Activated naive CD4-positive, alpha-beta T cell treated with anti-CD3 and anti-CD28 coated beads, Interleukin-2, amount 50 U/mL, for 24 hours (primary cell): ENCODE measurements at regions not wholly inside any gene's neighbourhood (a gene's known extent, or its start where the extent isn't known, plus 50 kb on each side); places are given as distances from the start of the nearest gene placed in this dataset.
"Not testable (repeated sequence)": the region's sequence is repeated elsewhere in the genome, so short reads cannot be mapped to it uniquely, and the experiment has no call there.

ENCODE experiments used
- H3K27ac Mint-ChIP-seq: one replicate; pipeline ENCODE4 v1.8.0; 2021; ENCODE audit warnings: mild to moderate bottlenecking, mixed read lengths
- H3K27me3 Mint-ChIP-seq: one replicate; pipeline ENCODE4 v1.8.0; 2021; ENCODE audit warnings: mixed read lengths
- H3K36me3 Mint-ChIP-seq: one replicate; pipeline ENCODE4 v1.8.0; 2021; ENCODE audit warnings: mixed read lengths
- H3K4me1 Mint-ChIP-seq: one replicate; pipeline ENCODE4 v1.8.0; 2021; ENCODE audit warnings: mixed read lengths
- H3K4me3 Mint-ChIP-seq: one replicate; pipeline ENCODE4 v1.8.0; 2021; ENCODE audit warnings: mild to moderate bottlenecking, mixed read lengths
- H3K9me3 Mint-ChIP-seq: one replicate; pipeline ENCODE4 v1.8.0; 2021; ENCODE audit warnings: mixed read lengths

DNA sequence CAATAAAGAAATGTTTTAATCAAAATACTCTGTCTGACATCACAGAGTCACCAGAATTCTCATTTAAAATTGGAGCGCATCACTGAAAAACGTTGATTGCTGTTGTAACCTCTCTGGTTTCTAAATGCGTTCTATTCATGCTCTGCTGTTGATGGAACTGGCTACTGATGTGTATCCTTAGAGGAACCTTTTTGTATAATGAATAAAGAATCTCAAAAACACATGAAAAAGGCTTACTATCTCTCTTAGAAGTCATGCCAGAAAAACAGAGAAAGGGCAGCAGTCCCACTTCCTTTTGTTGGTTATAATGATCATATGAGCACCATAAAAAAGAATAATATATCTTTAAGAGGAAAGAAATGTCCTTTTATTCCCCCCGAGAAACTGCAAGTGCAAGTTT, 615.5 kb downstream of the TLE1 start:
- Mint-ChIP-seq H3K9me3 (no peaks in the 10 kb centered on the region), H3K27ac (no peak overlapping the region), H3K27me3 (no peaks in the 10 kb centered on the region), H3K4me1 (no peaks in the 10 kb centered on the region), H3K36me3 (no peaks in the 10 kb centered on the region), H3K4me3 (no peak overlapping the region)

DNA sequence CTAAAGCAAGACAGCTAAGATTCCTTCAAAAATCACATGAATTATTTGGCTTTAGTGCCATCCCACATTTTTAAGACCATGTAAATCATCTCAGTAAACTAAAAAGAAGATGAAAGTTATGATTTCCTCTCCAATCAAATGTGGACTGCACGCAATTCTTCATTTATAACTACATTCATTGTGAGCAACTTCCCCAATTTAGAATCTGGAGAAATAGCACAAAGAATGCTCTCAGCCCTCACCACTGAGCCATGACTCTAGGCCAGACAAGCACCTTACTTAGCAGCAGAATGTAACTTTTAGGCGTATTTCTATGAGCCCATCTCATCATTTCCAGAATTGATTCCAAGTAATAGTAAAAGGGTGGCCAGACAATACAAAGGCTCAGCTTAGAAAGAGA, 616.6 kb downstream of the TLE1 start:
- Mint-ChIP-seq H3K27me3 (no peaks in the 10 kb centered on the region), H3K9me3 (peaks cover 9% of the 10 kb centered on the region), H3K4me1 (no peaks in the 10 kb centered on the region), H3K36me3 (no peaks in the 10 kb centered on the region), H3K27ac (no peak overlapping the region), H3K4me3 (no peak overlapping the region)

DNA sequence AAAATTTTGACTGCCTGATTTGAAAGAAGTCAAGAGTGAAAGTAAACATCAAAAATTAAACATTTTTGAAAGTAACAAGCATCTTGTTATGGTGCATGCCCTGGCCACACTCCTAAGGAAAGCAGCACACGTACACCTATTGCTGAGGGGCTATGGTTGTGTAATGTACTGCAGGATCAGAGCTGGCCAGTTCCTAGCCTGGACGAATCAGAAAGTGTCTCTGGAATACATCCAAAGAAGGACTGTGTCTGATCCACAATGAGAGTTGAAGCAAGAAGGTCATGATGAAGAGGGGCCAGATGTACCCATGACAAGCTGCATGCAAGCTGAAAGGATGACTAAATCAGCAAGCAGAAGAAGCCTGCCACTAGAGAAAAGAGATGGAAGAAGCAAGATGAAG, 618.2 kb downstream of the TLE1 start:
- Mint-ChIP-seq H3K4me1 (no peaks in the 10 kb centered on the region), H3K27ac (no peak overlapping the region), H3K36me3 (no peaks in the 10 kb centered on the region), H3K4me3 (no peak overlapping the region), H3K9me3 (peaks cover 13% of the 10 kb centered on the region), H3K27me3 (no peaks in the 10 kb centered on the region)

DNA sequence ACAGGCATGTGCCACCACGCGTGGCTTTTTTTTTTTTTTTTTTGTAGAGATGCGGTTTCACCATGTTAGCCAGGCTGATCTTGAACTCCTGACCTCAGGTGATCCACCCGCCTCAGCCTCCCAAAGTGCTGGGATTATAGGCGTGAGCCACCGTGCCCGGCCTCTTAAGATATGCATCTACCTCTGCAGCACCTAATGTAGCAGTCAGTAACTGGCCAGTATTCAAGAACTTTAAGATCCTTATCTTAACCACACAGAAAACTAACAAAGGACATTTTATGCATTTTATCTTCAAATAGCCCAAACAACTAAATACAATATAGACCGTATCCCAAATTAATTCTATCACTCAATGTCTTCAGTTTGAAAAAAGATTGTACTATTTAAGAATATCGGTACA, 618.7 kb downstream of the TLE1 start:
- H3K4me1 Mint-ChIP-seq = no peaks in the 10 kb centered on the region
- no peak overlapping the region for H3K27ac Mint-ChIP-seq
- H3K4me3 Mint-ChIP-seq = no peak overlapping the region
- no peaks in the 10 kb centered on the region for H3K36me3 Mint-ChIP-seq
- peaks cover 13% of the 10 kb centered on the region for H3K9me3 Mint-ChIP-seq
- H3K27me3 Mint-ChIP-seq = no peaks in the 10 kb centered on the region

DNA sequence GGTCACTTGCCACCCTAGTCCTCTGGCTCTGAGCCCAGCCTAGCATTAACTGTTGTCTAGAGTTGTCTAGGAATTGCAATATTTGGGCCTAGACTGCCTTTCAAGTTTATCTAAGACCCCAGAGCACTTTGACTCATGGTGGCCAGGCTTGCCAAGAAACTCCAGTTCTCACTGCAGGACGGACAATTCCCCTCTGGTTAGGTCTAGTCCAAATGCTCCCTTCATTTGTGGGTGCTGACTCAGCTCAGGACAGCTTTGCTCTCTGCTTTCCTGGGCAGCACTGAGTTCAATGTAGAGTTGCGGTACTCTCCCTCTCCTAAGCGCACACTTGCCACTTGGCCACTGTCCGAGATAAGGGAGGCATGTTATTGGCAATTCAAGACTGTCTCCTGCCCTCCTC, 619.4 kb downstream of the TLE1 start:
- H3K27me3 Mint-ChIP-seq = no peaks in the 10 kb centered on the region
- no peak overlapping the region for H3K27ac Mint-ChIP-seq
- no peaks in the 10 kb centered on the region for H3K4me1 Mint-ChIP-seq
- no peaks in the 10 kb centered on the region for H3K36me3 Mint-ChIP-seq
- H3K9me3 Mint-ChIP-seq = peaks cover 13% of the 10 kb centered on the region
- H3K4me3 Mint-ChIP-seq = no peak overlapping the region

DNA sequence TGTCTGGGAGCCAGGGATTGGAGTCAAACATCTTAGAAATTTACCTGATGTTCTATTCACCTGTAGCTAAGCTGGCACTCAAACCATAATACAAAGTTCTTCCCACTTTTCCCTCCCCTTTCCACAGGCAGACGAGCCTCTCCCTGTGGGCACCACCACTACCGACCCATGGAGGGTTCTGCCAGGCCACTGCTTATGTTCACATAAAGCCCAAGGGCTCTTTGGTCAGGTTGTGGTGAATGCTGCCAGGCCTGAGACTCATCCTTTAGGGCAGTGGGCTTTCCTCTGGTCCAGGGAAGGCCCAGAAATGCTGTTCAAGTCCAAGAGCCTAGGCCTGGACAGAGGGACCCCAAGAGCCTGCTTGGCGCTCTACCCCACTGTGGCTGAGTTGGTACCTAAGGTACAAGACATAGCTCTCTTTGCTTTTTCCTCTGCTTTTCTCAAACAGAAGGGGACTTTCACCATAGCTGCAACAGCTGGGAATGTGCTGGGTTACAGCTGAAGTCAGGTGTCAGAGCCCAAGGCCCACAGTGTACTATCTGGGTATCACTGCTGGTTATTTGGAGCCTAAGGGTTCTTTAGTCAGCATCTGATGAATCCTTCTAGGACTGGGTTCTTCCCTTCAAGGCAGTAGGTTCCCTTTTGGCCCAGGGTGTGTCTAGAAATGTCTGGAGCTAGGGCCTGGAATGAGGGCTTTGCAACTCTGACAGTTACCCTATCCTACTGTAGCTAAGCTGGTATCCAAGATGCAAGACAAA, 620.1 kb downstream of the TLE1 start:
- H3K4me3 Mint-ChIP-seq = no peak overlapping the region

DNA sequence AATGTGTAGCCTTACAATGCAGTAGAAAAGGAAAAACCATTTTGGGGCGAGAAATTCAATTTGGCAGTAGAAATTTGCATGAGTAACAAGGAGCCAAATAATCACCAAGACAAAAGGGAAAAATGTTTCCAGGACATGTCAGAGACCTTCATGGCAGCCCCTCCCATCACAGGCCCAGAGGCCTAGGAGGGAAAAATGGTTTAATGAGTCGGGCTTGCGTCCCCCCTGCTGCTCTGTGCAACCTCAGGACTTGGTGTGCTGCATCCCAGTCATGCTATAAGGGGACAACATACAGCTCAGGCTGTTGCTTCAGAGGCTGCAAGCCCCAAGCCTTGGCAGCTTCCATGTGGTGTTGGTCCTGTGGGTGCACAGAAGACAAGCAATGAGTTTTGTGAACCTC, 626.4 kb downstream of the TLE1 start:
- H3K27me3 Mint-ChIP-seq = not testable (repeated sequence)

More for the DNA sequence above, 620.1 kb downstream of the TLE1 start:
- Mint-ChIP-seq H3K27me3 (no peaks in the 10 kb centered on the region), H3K4me1 (no peaks in the 10 kb centered on the region), H3K9me3 (peaks cover 13% of the 10 kb centered on the region), H3K36me3 (no peaks in the 10 kb centered on the region), H3K27ac (no peak overlapping the region)

DNA sequence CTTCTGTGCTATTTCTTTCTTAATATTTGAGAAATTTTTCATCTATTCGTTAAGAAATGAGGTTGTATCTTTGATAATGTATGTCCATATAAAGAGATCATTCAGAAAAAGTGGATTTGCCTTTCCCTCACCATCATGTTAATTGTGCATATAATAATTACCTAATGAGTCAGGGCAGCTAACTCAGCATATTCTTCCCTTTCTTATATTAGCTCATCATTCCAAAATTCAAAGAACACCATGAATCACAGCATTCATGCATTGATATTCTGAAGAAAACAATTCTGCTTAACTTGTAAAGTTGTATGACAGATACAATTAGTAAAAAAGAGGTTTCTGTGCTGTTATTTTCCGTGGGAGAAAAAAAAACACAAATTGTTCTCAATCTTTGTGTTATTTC, 630.6 kb downstream of the TLE1 start:
- Mint-ChIP-seq H3K36me3 (no peaks in the 10 kb centered on the region), H3K27ac (no peak overlapping the region), H3K27me3 (no peaks in the 10 kb centered on the region), H3K9me3 (peaks cover 4% of the 10 kb centered on the region), H3K4me1 (no peaks in the 10 kb centered on the region), H3K4me3 (no peak overlapping the region)

More for the DNA sequence above, 626.4 kb downstream of the TLE1 start:
- H3K27ac Mint-ChIP-seq, H3K4me3 Mint-ChIP-seq, H3K36me3 Mint-ChIP-seq, H3K4me1 Mint-ChIP-seq: not testable (repeated sequence)
- peaks cover 11% of the 10 kb centered on the region for H3K9me3 Mint-ChIP-seq

DNA sequence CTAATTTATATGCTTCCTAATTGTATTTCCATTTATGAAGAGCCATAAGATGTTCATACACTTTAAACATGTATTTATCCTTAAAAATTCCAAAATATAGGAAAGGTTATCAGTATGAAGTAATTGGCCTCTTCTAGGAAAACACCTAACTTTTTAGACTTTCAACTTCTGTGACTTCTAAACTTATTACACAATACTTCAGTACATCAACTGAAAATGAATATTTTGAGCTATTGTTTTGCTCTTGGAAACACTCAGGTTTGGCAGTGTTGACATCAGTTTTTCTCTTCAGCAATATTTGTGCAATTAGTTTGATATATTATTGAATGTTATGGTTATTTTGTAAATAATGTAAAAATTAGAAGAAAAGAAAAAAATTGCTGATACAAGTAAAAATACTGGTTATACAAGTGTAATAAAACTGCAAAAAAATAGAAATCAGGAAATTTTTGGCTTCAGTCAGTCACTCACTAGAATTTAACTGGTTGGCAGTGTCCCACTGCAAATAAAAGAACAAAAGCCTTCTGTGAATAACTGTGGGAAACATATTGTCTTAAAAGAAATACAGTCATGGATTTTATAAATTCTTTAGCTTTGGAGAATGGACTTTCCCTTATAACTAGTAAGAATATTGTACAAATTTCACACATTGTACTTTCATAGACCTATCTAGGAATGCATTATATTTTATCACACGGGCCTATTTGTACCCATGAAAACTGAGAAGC, 635.9 kb downstream of the TLE1 start:
- H3K27me3 Mint-ChIP-seq = no peaks in the 10 kb centered on the region
- H3K4me1 Mint-ChIP-seq = no peaks in the 10 kb centered on the region
- no peaks in the 10 kb centered on the region for H3K36me3 Mint-ChIP-seq
- H3K27ac Mint-ChIP-seq = no peak overlapping the region
- H3K9me3 Mint-ChIP-seq = no peaks in the 10 kb centered on the region
- no peak overlapping the region for H3K4me3 Mint-ChIP-seq

DNA sequence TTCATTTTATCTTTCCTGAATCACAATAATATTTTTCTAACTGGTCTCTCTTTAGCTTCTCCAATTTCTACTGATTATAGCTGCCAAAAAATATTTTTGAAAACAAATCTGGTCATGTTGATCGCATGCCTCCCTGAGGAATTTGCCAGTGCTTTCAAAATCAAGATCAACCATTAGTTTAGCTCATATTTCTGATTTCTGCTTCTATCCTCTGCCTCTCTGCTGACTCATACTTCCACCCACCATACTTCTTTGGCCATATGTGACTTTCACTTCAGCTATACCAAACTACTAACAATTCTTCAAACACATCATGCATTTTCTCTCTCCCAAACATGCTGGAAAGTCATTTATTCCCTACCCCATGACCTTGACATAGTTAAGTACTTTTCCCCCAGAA, 636.5 kb downstream of the TLE1 start:
- no peaks in the 10 kb centered on the region for H3K36me3 Mint-ChIP-seq
- no peaks in the 10 kb centered on the region for H3K4me1 Mint-ChIP-seq

DNA sequence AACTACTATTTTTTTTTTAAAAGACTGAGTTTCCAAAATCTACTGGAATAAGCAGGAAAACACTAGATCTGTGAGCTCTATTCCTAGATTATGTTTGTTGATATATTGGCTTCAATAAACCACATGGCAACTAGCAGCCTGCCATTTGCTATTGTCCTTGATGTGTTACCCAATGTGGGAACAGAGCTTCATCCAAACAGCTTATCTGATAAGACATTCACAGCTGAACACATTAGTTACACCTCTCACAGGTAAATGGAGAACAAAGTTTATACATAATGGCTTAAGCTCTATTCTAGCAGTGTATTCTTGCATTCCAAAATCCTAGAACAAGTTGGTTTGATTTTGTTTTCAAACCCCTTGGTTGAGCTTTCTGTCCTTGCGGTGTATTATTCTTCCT, 642.1 kb downstream of the TLE1 start:
- Mint-ChIP-seq H3K9me3 (no peaks in the 10 kb centered on the region), H3K4me1 (no peaks in the 10 kb centered on the region), H3K27me3 (no peaks in the 10 kb centered on the region), H3K27ac (no peak overlapping the region), H3K4me3 (no peak overlapping the region), H3K36me3 (no peaks in the 10 kb centered on the region)

More for the DNA sequence above, 636.5 kb downstream of the TLE1 start:
- H3K27me3 Mint-ChIP-seq = no peaks in the 10 kb centered on the region
- H3K4me3 Mint-ChIP-seq = no peak overlapping the region
- H3K27ac Mint-ChIP-seq = no peak overlapping the region
- no peaks in the 10 kb centered on the region for H3K9me3 Mint-ChIP-seq

DNA sequence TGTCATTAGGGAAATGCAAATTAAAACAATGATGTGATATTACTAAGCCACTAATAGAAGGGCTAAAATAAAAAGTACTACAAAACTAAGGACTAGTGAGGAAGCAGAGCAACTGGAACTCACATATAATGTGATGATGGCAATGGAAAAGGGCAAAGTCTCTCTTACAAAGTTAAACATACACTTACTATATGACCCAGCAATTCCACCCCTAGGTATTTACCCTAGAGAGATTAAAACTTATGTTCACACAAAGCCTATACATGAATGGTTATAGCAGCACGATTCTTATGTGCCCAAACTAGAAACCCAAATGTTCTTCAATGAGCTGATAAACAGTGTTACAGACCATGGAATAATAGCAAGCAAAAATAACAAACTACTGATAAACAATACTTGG, 643.7 kb downstream of the TLE1 start:
- H3K27me3 Mint-ChIP-seq = no peaks in the 10 kb centered on the region
- H3K9me3 Mint-ChIP-seq = no peaks in the 10 kb centered on the region
- H3K36me3 Mint-ChIP-seq = no peaks in the 10 kb centered on the region
- H3K4me3 Mint-ChIP-seq = no peak overlapping the region
- H3K27ac Mint-ChIP-seq = no peak overlapping the region
- H3K4me1 Mint-ChIP-seq = no peaks in the 10 kb centered on the region

DNA sequence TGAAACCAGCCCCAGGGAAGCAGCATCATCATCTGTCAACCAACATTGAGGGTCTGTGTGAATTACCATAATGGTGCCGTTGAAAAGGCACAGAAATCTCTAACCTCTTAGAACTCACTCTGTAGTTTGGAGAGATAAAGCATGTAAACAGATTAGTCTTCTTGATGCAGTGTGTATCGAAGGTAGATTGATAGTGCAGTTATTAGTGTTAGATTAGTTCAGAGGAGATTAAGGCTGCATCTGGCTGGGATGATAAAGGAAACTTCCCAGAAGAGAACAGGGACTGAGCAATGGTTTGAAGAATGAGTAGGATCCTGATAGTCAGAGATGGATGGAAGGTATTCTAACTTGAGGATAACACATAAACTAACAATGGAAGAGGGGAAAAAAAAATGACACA, 651.5 kb downstream of the TLE1 start:
- peaks cover 7% of the 10 kb centered on the region for H3K9me3 Mint-ChIP-seq
- no peak overlapping the region for H3K27ac Mint-ChIP-seq
- H3K4me1 Mint-ChIP-seq = no peaks in the 10 kb centered on the region
- H3K27me3 Mint-ChIP-seq = no peaks in the 10 kb centered on the region
- H3K36me3 Mint-ChIP-seq = no peaks in the 10 kb centered on the region
- no peak overlapping the region for H3K4me3 Mint-ChIP-seq

DNA sequence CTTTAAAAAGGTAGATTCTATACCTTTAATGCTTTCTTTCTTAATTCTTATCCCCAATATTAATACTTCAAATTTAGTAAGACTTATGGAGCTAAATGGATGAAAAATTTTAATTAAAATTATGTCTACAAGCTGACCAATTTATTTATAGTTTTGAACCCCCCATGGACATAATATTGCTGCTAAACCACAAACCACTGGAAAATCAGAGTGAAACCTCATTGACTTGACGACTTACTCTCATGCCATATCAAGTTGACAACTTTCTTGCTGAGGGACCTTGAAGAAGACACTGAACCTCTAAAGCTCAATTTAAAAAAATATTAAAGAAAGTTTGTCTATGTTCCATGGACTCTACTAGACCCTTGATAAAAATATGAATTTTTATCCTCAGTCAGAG, 653.7 kb downstream of the TLE1 start:
- no peaks in the 10 kb centered on the region for H3K36me3 Mint-ChIP-seq
- no peaks in the 10 kb centered on the region for H3K27me3 Mint-ChIP-seq
- H3K4me3 Mint-ChIP-seq = no peak overlapping the region
- no peaks in the 10 kb centered on the region for H3K4me1 Mint-ChIP-seq
- no peak overlapping the region for H3K27ac Mint-ChIP-seq
- H3K9me3 Mint-ChIP-seq = peaks cover 7% of the 10 kb centered on the region

DNA sequence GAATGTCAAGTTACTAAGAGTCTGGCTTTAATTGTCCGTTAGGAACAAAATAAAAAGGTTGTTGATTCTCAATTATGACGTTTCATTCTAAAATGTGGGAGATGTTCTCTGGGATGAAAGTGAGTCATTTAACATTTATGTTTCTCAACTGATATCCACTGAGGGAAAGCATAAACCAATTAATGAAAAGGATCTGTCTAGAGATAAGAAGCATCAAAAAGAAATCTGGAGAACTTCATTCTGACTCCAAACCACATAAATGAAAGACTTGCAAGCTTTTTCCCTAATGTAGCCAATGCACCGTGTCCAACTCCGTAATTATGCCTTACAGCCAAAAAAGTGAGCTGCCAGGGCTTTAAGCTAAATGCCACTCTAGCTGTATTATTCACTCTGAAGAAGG, 654.2 kb downstream of the TLE1 start:
- Mint-ChIP-seq H3K4me1 (no peaks in the 10 kb centered on the region), H3K9me3 (peaks cover 7% of the 10 kb centered on the region), H3K4me3 (no peak overlapping the region), H3K27ac (no peak overlapping the region), H3K27me3 (no peaks in the 10 kb centered on the region), H3K36me3 (no peaks in the 10 kb centered on the region)

DNA sequence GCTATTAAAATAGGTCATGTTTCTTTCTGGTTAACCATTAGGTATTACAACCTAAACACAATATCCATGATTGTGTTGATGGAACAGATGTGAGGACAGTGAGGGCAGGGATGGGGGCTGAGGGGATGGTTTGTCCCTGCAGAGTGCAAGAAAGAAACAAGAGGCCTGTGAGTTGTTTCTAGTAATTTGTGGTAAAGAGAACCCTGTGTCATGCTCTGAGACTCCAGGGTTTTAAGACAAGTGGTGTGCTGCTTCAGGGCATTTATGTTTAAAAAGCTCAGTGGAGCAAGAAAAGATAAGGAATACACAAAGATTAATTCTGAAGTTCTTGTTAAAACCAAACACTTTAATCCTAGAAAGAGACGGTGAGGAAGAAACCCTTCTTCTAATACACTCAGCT, 656.5 kb downstream of the TLE1 start:
- Mint-ChIP-seq H3K9me3 (peaks cover 7% of the 10 kb centered on the region), H3K27me3 (no peaks in the 10 kb centered on the region), H3K4me1 (no peaks in the 10 kb centered on the region), H3K4me3 (no peak overlapping the region), H3K27ac (no peak overlapping the region), H3K36me3 (no peaks in the 10 kb centered on the region)
